ENCODE measurements at regions not wholly inside any gene's neighbourhood (a gene's known extent, or its start where the extent isn't known, plus 50 kb on each side); places are given as distances from the start of the nearest gene placed in this dataset.

- POLR2A ChIA-PET, result no interaction called here
- TF ChIP-seq CTCF (IDR thresholded peaks at IDR 0.05; ENCODE audit: insufficient read depth, low read length, missing control alignments), result no peak
- H3K4me3 ChIP-seq (ENCODE audit: low read depth, low read length), result no peak overlapping the region
- DNase-seq (ENCODE audit: low read depth, low spot score), result no peak
- CTCF ChIA-PET, result no interaction called here
Measured at GRCh38 chr13:27696731-27697130, 75.0 kb downstream of the POLR1D start.

- DNase-seq (ENCODE audit: low read depth, low spot score), result no peak
- TF ChIP-seq CTCF (IDR thresholded peaks at IDR 0.05; ENCODE audit: insufficient read depth, low read length, missing control alignments), result no peak
- CTCF ChIA-PET, result no interaction called here
- POLR2A ChIA-PET, result no interaction called here
- H3K4me3 ChIP-seq (ENCODE audit: low read depth, low read length), result no peak overlapping the region
Measured at GRCh38 chr13:27699952-27700351, 78.3 kb downstream of the POLR1D start.

- no peak overlapping the region for H3K4me3 ChIP-seq (ENCODE audit: low read depth, low read length)
- DNase-seq (ENCODE audit: low read depth, low spot score), result no peak
- TF ChIP-seq CTCF (IDR thresholded peaks at IDR 0.05; ENCODE audit: insufficient read depth, low read length, missing control alignments), result no peak
- CTCF ChIA-PET, result no interaction called here
- POLR2A ChIA-PET, result no interaction called here
Measured at GRCh38 chr13:27704681-27705080, 83.0 kb downstream of the POLR1D start.

- CTCF ChIA-PET, result no interaction called here
- TF ChIP-seq CTCF (IDR thresholded peaks at IDR 0.05; ENCODE audit: insufficient read depth, low read length, missing control alignments), result no peak
- no peak for DNase-seq (ENCODE audit: low read depth, low spot score)
- no peak overlapping the region for H3K4me3 ChIP-seq (ENCODE audit: low read depth, low read length)
- POLR2A ChIA-PET, result no interaction called here
Measured at GRCh38 chr13:27708325-27708724, 84.0 kb upstream of the GSX1 start.

- CTCF ChIA-PET, result interaction anchor here (1.0 kb wide), 1 partner anchor 68 kb away, joined by 4 read pairs; no protein-coding TSS in a partner anchor
- DNase-seq (ENCODE audit: low read depth, low spot score), result no peak
- no peak for TF ChIP-seq CTCF (IDR thresholded peaks at IDR 0.05; ENCODE audit: insufficient read depth, low read length, missing control alignments)
- no peak overlapping the region for H3K4me3 ChIP-seq (ENCODE audit: low read depth, low read length)
- POLR2A ChIA-PET, result no interaction called here
Measured at GRCh38 chr13:27709779-27710178, 82.5 kb upstream of the GSX1 start.

- POLR2A ChIA-PET, result no interaction called here
- no peak for TF ChIP-seq CTCF (IDR thresholded peaks at IDR 0.05; ENCODE audit: insufficient read depth, low read length, missing control alignments)
- CTCF ChIA-PET, result no interaction called here
- DNase-seq (ENCODE audit: low read depth, low spot score), result no peak
- H3K4me3 ChIP-seq (ENCODE audit: low read depth, low read length), result no peak overlapping the region
Measured at GRCh38 chr13:27712421-27712820, 79.9 kb upstream of the GSX1 start.
